ENCODE measurements at regions not wholly inside any gene's neighbourhood (a gene's known extent, or its start where the extent isn't known, plus 50 kb on each side); places are given as distances from the start of the nearest gene placed in this dataset.

DNA sequence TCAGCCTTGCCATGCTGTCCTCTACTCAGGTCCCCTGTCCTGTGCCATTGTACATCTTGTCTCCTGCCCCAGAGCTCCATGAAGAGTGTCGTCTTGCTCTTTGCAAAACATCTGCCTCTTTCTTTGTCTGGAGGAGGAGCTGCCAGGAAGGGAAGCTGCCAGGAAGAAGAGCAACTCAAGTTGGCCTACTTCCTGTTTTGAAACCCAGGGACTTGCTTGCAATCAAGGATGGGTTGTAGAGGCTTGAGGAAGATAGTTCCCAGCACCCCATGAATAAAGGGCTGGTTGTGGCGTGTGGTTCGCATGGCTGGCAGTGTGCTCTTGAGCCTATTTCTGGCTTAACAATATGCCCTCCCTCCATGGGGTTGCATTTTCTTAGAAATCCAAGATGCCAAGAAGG, 53.0 kb upstream of the CPEB4 start:
- H3K36me3 ChIP-seq, result no peaks in the 10 kb centered on the region
- H3K9me3 ChIP-seq (ENCODE audit: low read depth), result no peaks in the 10 kb centered on the region
- H3K27ac ChIP-seq, result no peak overlapping the region
- TF ChIP-seq, protein P1, sequence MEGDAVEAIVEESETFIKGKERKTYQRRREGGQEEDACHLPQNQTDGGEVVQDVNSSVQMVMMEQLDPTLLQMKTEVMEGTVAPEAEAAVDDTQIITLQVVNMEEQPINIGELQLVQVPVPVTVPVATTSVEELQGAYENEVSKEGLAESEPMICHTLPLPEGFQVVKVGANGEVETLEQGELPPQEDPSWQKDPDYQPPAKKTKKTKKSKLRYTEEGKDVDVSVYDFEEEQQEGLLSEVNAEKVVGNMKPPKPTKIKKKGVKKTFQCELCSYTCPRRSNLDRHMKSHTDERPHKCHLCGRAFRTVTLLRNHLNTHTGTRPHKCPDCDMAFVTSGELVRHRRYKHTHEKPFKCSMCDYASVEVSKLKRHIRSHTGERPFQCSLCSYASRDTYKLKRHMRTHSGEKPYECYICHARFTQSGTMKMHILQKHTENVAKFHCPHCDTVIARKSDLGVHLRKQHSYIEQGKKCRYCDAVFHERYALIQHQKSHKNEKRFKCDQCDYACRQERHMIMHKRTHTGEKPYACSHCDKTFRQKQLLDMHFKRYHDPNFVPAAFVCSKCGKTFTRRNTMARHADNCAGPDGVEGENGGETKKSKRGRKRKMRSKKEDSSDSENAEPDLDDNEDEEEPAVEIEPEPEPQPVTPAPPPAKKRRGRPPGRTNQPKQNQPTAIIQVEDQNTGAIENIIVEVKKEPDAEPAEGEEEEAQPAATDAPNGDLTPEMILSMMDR (IDR thresholded peaks at IDR 0.05; ENCODE audit: low read depth, low read length), result no peak
- no peak overlapping the region for H3K4me3 ChIP-seq
- H3K4me1 ChIP-seq (ENCODE audit: low read depth), result peaks cover 29% of the 10 kb centered on the region
- DNase-seq (ENCODE audit: low read depth in 1 of 2, low spot score in 1 of 2), result no peak
- H3K27me3 ChIP-seq, result no peaks in the 10 kb centered on the region

DNA sequence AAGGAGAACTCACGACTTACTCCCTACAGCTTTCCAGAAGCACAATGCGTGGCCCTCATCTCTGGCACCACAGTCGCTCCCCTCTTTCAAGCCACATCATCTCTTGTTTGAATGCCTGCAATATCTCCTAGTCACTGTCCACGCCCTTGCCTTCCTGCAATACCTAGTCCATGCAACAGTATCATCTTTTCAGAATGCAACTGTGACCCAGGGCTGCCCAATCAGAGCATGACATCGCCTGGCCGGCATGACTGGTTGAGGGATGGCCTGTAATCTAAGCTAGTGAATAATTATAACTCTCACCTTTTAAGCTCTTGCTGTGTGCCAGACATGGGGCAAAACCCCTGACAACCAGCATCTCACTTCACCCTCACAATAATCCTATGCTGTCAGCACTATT, 52.5 kb upstream of the CPEB4 start:
- Histone ChIP-seq H3K27me3 (no peaks in the 10 kb centered on the region), H3K4me1 (ENCODE audit: low read depth) (peaks cover 24% of the 10 kb centered on the region), H3K36me3 (no peaks in the 10 kb centered on the region), H3K9me3 (ENCODE audit: low read depth) (no peaks in the 10 kb centered on the region), H3K4me3 (no peak overlapping the region), H3K27ac (no peak overlapping the region)
- DNase-seq (ENCODE audit: low read depth in 1 of 2, low spot score in 1 of 2), result no peak
- TF ChIP-seq, protein P1 (IDR thresholded peaks at IDR 0.05; ENCODE audit: low read depth, low read length), result no peak

DNA sequence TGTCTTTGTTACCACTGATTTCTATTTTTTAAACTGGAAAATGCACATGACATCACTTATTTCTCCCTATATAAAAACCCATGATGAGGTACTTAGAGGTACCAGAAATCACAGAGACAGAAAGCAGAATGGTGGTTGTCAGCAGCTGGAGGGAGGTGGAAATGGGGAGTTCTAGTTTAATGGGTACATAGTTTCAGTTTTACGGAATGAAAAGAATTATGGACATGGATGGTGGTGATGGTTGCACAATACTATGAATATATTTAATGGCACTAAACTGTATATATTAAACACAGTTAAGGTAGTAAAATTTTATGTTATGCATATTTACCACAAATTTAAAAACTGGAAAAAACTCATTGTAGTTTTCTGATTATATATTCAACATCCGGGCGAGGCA, 50.5 kb upstream of the CPEB4 start:
- Histone ChIP-seq H3K4me1 (ENCODE audit: low read depth) (peaks cover 20% of the 10 kb centered on the region), H3K4me3 (no peak overlapping the region), H3K27ac (no peak overlapping the region), H3K9me3 (ENCODE audit: low read depth) (no peaks in the 10 kb centered on the region), H3K36me3 (no peaks in the 10 kb centered on the region), H3K27me3 (no peaks in the 10 kb centered on the region)
- TF ChIP-seq, protein P1 (IDR thresholded peaks at IDR 0.05; ENCODE audit: low read depth, low read length), result no peak
- DNase-seq (ENCODE audit: low read depth in 1 of 2, low spot score in 1 of 2), result no peak

All from cardiac muscle cell (in vitro differentiated cells and primary cell).